AG09309 (cell line): ENCODE measurements at regions not wholly inside any gene's neighbourhood (a gene's known extent, or its start where the extent isn't known, plus 50 kb on each side); places are given as distances from the start of the nearest gene placed in this dataset.
"Not testable (repeated sequence)": the region's sequence is repeated elsewhere in the genome, so short reads cannot be mapped to it uniquely, and the experiment has no call there.

Experiments
- DNase-seq: peaks from one replicate; pipeline ENCODE4 v3.0.0-alpha.2; 2010; ENCODE audit warnings: low read depth
- H3K4me3 ChIP-seq: 2 replicates; pipeline ENCODE4 v1.5.1; 2011; ENCODE audit warnings: mild to moderate bottlenecking, low read depth, low read length, moderate library complexity; ENCODE audit not compliant: control insufficient read depth
- TF ChIP-seq, protein P1 (sequence below): IDR thresholded peaks from 2 replicates; pipeline ENCODE4 v1.5.1; 2011; ENCODE audit warnings: mild to moderate bottlenecking, low read depth, low read length, inconsistent platforms; ENCODE audit not compliant: insufficient read depth, control insufficient read depth; ENCODE audit errors: missing control alignments

- DNase-seq, result no peak
- no peak overlapping the region for H3K4me3 ChIP-seq
- TF ChIP-seq, protein P1, sequence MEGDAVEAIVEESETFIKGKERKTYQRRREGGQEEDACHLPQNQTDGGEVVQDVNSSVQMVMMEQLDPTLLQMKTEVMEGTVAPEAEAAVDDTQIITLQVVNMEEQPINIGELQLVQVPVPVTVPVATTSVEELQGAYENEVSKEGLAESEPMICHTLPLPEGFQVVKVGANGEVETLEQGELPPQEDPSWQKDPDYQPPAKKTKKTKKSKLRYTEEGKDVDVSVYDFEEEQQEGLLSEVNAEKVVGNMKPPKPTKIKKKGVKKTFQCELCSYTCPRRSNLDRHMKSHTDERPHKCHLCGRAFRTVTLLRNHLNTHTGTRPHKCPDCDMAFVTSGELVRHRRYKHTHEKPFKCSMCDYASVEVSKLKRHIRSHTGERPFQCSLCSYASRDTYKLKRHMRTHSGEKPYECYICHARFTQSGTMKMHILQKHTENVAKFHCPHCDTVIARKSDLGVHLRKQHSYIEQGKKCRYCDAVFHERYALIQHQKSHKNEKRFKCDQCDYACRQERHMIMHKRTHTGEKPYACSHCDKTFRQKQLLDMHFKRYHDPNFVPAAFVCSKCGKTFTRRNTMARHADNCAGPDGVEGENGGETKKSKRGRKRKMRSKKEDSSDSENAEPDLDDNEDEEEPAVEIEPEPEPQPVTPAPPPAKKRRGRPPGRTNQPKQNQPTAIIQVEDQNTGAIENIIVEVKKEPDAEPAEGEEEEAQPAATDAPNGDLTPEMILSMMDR, result no peak
Measured at GRCh38 chr19:24032651-24033050, 54.3 kb upstream of the ZNF254 start.

GRCh38 chr19:24033301-24033962 is 53.6 kb upstream of the ZNF254 start:
- peak overlapping the region; percentile 90 for H3K4me3 ChIP-seq
- TF ChIP-seq, protein P1, result no peak
- DNase-seq, result peak; percentile 68

DNA sequence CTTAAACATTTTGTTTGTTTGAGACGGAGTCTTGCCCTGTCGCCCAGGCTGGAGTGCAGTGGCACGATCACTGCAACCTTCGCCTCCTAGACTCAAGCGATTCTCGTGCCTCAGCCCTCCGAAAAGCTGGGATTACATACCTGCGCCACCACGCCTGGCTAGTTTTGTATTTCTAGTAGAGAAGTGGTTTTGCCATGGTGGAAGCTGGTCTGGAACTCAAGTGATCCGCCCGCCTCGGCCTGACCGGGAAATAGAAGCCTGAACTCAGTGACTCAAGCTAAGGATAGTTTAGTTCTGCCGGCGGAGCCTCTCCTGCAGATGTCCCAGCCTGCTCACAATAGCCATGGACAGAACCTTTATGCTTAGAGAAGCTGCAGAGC is 53.0 kb upstream of the ZNF254 start:
- peak overlapping the region; percentile 90 for H3K4me3 ChIP-seq
- DNase-seq, result peak; percentile 29
- TF ChIP-seq, protein P1, result no peak

DNA sequence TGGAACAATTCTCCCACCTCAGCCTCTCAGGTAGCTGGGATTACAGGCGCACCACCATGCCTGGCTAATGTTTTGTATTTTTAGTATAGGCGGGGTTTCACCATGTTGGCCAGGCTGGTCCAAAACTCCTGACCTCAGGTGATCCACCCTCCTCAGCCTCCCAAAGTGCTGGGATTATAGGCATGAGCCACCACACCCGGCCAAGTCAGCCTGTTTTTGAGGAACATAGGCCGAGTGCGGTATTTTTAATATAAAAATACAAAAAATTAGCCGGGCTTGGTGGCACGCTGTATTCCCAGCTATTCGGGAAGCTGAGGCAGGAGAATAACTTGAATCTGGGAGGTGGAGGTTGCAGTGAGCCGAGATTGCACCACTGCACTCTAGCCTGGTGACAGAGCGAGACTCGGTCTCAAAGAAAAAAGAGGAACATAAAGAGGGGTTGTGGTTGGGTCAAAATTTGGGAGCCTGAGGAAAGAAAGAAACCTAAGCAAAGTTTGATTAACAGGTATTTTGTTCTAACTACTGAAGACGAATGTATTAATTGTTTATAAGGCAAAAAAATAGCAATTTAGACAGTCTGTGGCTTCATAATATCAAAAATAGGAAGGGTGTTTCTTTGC is 51.6 kb upstream of the ZNF254 start:
- H3K4me3 ChIP-seq, result peak overlapping the region; percentile 29
- DNase-seq, result not testable (repeated sequence)
